ENCODE measurements at regions not wholly inside any gene's neighbourhood (a gene's known extent, or its start where the extent isn't known, plus 50 kb on each side); places are given as distances from the start of the nearest gene placed in this dataset.

GRCh38 chr2:76330865-76331264 lies 620.1 kb upstream of the GCFC2 start:
- Histone ChIP-seq H3K9me3 (replicated peaks in 1 of 11) (peaks cover 0 to 18% (median 5%) of the 10 kb centered on the region in 11 experiments; a peak in 16 of 22 replicates), H3K4me2 (no peak overlapping the region), H3K4me3 (no peak overlapping the region), H4K20me1 (no peaks in the 10 kb centered on the region), H3K27me3 (no peaks in the 10 kb centered on the region), H3K9ac (no peak overlapping the region), H3K27ac (no peak overlapping the region), H3K4me1 (no peaks in the 10 kb centered on the region), H3K36me3 (no peaks in the 10 kb centered on the region)
- no peak for TF ChIP-seq Cebpa-rat (IDR thresholded peaks at IDR 0.05)

GRCh38 chr2:76326636-76327035 lies 615.9 kb upstream of the GCFC2 start:
- no peak overlapping the region for H3K4me3 ChIP-seq
- H3K4me2 ChIP-seq: no peak overlapping the region
- H3K9me3 ChIP-seq (replicated peaks in 1 of 11): peaks cover 0 to 10% (median 0%) of the 10 kb centered on the region in 11 experiments; a peak in 3 of 22 replicates
- TF ChIP-seq Cebpa-rat (IDR thresholded peaks at IDR 0.05): no peak
- H3K9ac ChIP-seq: no peak overlapping the region
- no peaks in the 10 kb centered on the region for H3K27me3 ChIP-seq
- no peaks in the 10 kb centered on the region for H4K20me1 ChIP-seq
- H3K4me1 ChIP-seq: no peaks in the 10 kb centered on the region
- no peak overlapping the region for H3K27ac ChIP-seq
- H3K36me3 ChIP-seq: no peaks in the 10 kb centered on the region

GRCh38 chr2:76323381-76323780 lies 612.7 kb upstream of the GCFC2 start:
- Histone ChIP-seq H3K4me1 (peaks cover 0 to 10% (median 2%) of the 10 kb centered on the region in 10 experiments; a peak in 6 of 20 replicates), H3K9ac (no peak overlapping the region), H3K4me2 (no peak overlapping the region), H4K20me1 (no peaks in the 10 kb centered on the region), H3K4me3 (no peak overlapping the region), H3K36me3 (no peaks in the 10 kb centered on the region), H3K9me3 (replicated peaks in 1 of 11) (peaks cover 0 to 25% (median 10%) of the 10 kb centered on the region in 11 experiments; a peak in 13 of 22 replicates), H3K27me3 (no peaks in the 10 kb centered on the region), H3K27ac (no peak overlapping the region)
- no peak for TF ChIP-seq Cebpa-rat (IDR thresholded peaks at IDR 0.05)

DNA sequence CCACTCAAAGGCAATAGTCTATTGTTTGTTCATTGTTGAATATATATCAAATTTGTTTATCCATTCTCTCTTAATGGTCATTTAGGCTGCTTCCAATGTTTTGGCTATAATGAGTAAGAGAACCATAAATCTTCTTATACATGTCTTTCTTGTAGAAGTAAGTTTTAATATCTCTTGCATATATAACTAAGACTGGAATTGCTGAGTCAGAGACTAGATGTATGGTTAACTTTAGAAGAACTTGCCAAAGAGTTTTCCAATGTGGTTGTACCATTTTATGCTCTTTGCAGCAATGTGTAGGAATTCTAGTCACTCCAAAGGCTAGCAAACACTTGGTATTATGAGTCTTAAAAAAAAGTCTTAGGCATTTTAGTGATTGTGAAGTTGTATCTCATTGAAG lies 610.0 kb upstream of the GCFC2 start:
- Histone ChIP-seq H3K4me1 (peaks cover 0 to 10% (median 2%) of the 10 kb centered on the region in 10 experiments; a peak in 6 of 20 replicates), H3K9ac (no peak overlapping the region), H4K20me1 (no peaks in the 10 kb centered on the region)

GRCh38 chr2:76318848-76319360 lies 608.2 kb upstream of the GCFC2 start:
- peak overlapping the region in 6 of 11 experiments; percentile 0 to 38 (median 5); a peak in 6 of 22 replicates for H3K4me2 ChIP-seq
- TF ChIP-seq Cebpa-rat (IDR thresholded peaks at IDR 0.05): no peak
- H3K4me1 ChIP-seq: peaks cover 0 to 20% (median 2%) of the 10 kb centered on the region in 10 experiments; a peak in 8 of 20 replicates

More for the DNA sequence above, 610.0 kb upstream of the GCFC2 start:
- Histone ChIP-seq H3K4me3 (no peak overlapping the region), H3K9me3 (replicated peaks in 1 of 11) (peaks cover 17 to 52% (median 37%) of the 10 kb centered on the region in 11 experiments), H3K27ac (no peak overlapping the region), H3K27me3 (no peaks in the 10 kb centered on the region), H3K4me2 (no peak overlapping the region), H3K36me3 (no peaks in the 10 kb centered on the region)
- TF ChIP-seq Cebpa-rat (IDR thresholded peaks at IDR 0.05): no peak

GRCh38 chr2:76316691-76317090 lies 606.0 kb upstream of the GCFC2 start:
- peaks cover 0 to 18% (median 0%) of the 10 kb centered on the region in 11 experiments; a peak in 4 of 22 replicates for H3K36me3 ChIP-seq
- peaks cover 46 to 88% (median 70%) of the 10 kb centered on the region in 11 experiments for H3K9me3 ChIP-seq (replicated peaks in 1 of 11)
- peaks cover 0 to 29% (median 2%) of the 10 kb centered on the region in 10 experiments; a peak in 8 of 20 replicates for H3K4me1 ChIP-seq
- H4K20me1 ChIP-seq: no peaks in the 10 kb centered on the region
- H3K27ac ChIP-seq: no peak overlapping the region
- H3K4me3 ChIP-seq: no peak overlapping the region
- H3K4me2 ChIP-seq: no peak overlapping the region
- H3K27me3 ChIP-seq: no peaks in the 10 kb centered on the region
- no peak for TF ChIP-seq Cebpa-rat (IDR thresholded peaks at IDR 0.05)
- no peak overlapping the region for H3K9ac ChIP-seq

More at GRCh38 chr2:76318848-76319360, 608.2 kb upstream of the GCFC2 start:
- H3K9ac ChIP-seq: no peak overlapping the region
- 0 out of 22 replicates have a peak, but pooled peaks cover 0 to 8% (median 0%) of the 10 kb centered on the region in 11 experiments for H3K36me3 ChIP-seq
- H3K27me3 ChIP-seq: no peaks in the 10 kb centered on the region
- H3K9me3 ChIP-seq (replicated peaks in 1 of 11): peaks cover 35 to 70% (median 52%) of the 10 kb centered on the region in 11 experiments
- no peaks in the 10 kb centered on the region for H4K20me1 ChIP-seq
- no peak overlapping the region for H3K27ac ChIP-seq
- H3K4me3 ChIP-seq: no peak overlapping the region

- no peak for TF ChIP-seq Cebpa-rat (IDR thresholded peaks at IDR 0.05)
- H3K9ac ChIP-seq: no peak overlapping the region
- H3K9me3 ChIP-seq (replicated peaks in 1 of 11): peaks cover 46 to 90% (median 79%) of the 10 kb centered on the region in 11 experiments
- no peaks in the 10 kb centered on the region for H3K27me3 ChIP-seq
- peak overlapping the region in 4 of 11 experiments; percentile 21 to 55 (median 34); a peak in 6 of 22 replicates for H3K4me2 ChIP-seq
- peak overlapping the region in 1 of 10 experiments; percentile 12; a peak in 2 of 20 replicates for H3K4me3 ChIP-seq
- H3K36me3 ChIP-seq: peaks cover 0 to 18% (median 0%) of the 10 kb centered on the region in 11 experiments; a peak in 4 of 22 replicates
- H3K27ac ChIP-seq: no peak overlapping the region
- H4K20me1 ChIP-seq: no peaks in the 10 kb centered on the region
- H3K4me1 ChIP-seq: peaks cover 0 to 47% (median 14%) of the 10 kb centered on the region in 10 experiments; a peak in 13 of 20 replicates
Measured at GRCh38 chr2:76314271-76315020, 603.7 kb upstream of the GCFC2 start.

DNA sequence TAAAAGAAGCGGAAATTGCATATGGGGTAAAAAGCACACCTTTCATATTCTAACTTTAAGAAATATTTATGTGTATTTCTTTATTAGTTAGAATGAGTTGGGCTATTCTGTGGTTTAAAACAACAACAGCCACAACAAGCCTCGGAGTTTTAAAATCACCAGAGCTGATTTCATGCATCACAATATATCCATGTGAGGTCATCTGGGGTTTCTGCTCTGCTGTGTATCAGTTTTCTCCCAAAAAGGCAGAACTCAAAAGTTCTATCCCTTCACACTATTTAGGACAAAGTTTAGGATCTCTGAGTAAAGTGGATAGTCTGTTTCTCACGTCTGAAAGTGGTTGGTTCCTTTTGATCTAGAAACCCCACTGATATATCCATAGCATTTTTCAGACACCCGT lies 601.5 kb upstream of the GCFC2 start:
- H4K20me1 ChIP-seq: no peaks in the 10 kb centered on the region
- H3K4me1 ChIP-seq: peaks cover 13 to 51% (median 26%) of the 10 kb centered on the region in 10 experiments
- H3K4me2 ChIP-seq: no peak overlapping the region
- H3K36me3 ChIP-seq: peaks cover 0 to 18% (median 0%) of the 10 kb centered on the region in 11 experiments; a peak in 4 of 22 replicates
- H3K9ac ChIP-seq: no peak overlapping the region
- peak overlapping the region in 1 of 11 experiments; percentile 33; a peak in 3 of 22 replicates for H3K27ac ChIP-seq
- no peak for TF ChIP-seq Cebpa-rat (IDR thresholded peaks at IDR 0.05)
- no peaks in the 10 kb centered on the region for H3K27me3 ChIP-seq
- peaks cover 42 to 72% (median 65%) of the 10 kb centered on the region in 11 experiments for H3K9me3 ChIP-seq (replicated peaks in 1 of 11)
- no peak overlapping the region; a peak in 1 of 20 replicates for H3K4me3 ChIP-seq

- no peak overlapping the region for H3K4me2 ChIP-seq
Measured at GRCh38 chr2:76311728-76312127, 601.0 kb upstream of the GCFC2 start.

More at GRCh38 chr2:76311728-76312127, 601.0 kb upstream of the GCFC2 start:
- Histone ChIP-seq H4K20me1 (no peaks in the 10 kb centered on the region), H3K4me1 (peaks cover 13 to 52% (median 27%) of the 10 kb centered on the region in 10 experiments), H3K4me3 (no peak overlapping the region), H3K9me3 (replicated peaks in 1 of 11) (peaks cover 37 to 68% (median 60%) of the 10 kb centered on the region in 11 experiments), H3K9ac (no peak overlapping the region), H3K27me3 (no peaks in the 10 kb centered on the region), H3K27ac (no peak overlapping the region), H3K36me3 (peaks cover 0 to 18% (median 0%) of the 10 kb centered on the region in 11 experiments; a peak in 4 of 22 replicates)
- no peak for TF ChIP-seq Cebpa-rat (IDR thresholded peaks at IDR 0.05)
